ENCODE measurements at regions not wholly inside any gene's neighbourhood (a gene's known extent, or its start where the extent isn't known, plus 50 kb on each side); places are given as distances from the start of the nearest gene placed in this dataset.

DNA sequence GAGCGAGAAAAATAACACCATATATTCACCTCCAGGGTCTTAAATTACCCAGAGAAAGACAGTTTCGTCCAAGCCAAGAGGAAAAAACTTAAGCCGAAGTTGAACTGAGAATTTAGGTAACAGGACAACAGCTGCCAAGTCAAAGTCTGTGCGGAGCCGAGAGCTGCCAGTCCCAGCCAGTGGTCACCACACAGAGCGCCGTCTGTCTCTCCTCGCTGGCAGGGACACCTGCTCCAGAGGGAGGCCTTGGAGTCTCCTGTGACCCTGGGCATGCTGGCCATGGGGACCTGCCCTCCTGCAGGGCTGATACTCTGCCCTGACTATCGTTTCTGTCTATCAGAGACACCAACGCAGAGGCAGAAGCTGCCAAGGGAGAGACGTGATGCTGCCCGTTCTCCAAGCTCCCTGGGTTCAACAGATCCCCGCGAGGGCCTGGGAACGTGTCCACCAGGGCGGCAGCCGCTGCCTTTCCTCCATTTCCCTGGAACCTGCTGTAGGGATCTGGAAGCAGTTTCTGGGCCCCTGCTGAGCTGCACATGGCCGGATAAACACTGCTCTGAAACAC, 341.3 kb downstream of the SMOC2 start:
- Histone ChIP-seq H3K4me2 (ENCODE audit: low read depth, low read length) (no peak overlapping the region), H3K36me3 (replicated peaks; ENCODE audit: insufficient read depth, low read length) (no peaks in the 10 kb centered on the region), H3K4me1 (ENCODE audit: low read length) (no peaks in the 10 kb centered on the region), H2AFZ (ENCODE audit: low read length) (no peak overlapping the region), H3K9me3 (replicated peaks; ENCODE audit: insufficient read depth, low read length) (no peaks in the 10 kb centered on the region), H3K79me2 (ENCODE audit: low read length) (no peaks in the 10 kb centered on the region), H4K20me1 (ENCODE audit: insufficient read depth, low read length) (no peaks in the 10 kb centered on the region), H3K9ac (ENCODE audit: low read length) (no peak overlapping the region), H3K27me3 (replicated peaks; ENCODE audit: insufficient read depth, low read length) (no peaks in the 10 kb centered on the region), H3K27ac (ENCODE audit: low read length) (no peak overlapping the region), H3K4me3 (ENCODE audit: low read length) (no peak overlapping the region), H3F3A (ENCODE audit: insufficient read depth, low read length) (no peaks in the 10 kb centered on the region), H3K9me2 (replicated peaks; ENCODE audit: insufficient read depth, low read length) (no peaks in the 10 kb centered on the region)
- DNase-seq = no peak
- TF ChIP-seq EZH2 (optimal IDR thresholded peaks at IDR 0.05; ENCODE audit: low read depth, low read length) = no peak
- TF ChIP-seq, protein P1, sequence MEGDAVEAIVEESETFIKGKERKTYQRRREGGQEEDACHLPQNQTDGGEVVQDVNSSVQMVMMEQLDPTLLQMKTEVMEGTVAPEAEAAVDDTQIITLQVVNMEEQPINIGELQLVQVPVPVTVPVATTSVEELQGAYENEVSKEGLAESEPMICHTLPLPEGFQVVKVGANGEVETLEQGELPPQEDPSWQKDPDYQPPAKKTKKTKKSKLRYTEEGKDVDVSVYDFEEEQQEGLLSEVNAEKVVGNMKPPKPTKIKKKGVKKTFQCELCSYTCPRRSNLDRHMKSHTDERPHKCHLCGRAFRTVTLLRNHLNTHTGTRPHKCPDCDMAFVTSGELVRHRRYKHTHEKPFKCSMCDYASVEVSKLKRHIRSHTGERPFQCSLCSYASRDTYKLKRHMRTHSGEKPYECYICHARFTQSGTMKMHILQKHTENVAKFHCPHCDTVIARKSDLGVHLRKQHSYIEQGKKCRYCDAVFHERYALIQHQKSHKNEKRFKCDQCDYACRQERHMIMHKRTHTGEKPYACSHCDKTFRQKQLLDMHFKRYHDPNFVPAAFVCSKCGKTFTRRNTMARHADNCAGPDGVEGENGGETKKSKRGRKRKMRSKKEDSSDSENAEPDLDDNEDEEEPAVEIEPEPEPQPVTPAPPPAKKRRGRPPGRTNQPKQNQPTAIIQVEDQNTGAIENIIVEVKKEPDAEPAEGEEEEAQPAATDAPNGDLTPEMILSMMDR (IDR thresholded peaks at IDR 0.05; ENCODE audit: low read length) = no peak

DNA sequence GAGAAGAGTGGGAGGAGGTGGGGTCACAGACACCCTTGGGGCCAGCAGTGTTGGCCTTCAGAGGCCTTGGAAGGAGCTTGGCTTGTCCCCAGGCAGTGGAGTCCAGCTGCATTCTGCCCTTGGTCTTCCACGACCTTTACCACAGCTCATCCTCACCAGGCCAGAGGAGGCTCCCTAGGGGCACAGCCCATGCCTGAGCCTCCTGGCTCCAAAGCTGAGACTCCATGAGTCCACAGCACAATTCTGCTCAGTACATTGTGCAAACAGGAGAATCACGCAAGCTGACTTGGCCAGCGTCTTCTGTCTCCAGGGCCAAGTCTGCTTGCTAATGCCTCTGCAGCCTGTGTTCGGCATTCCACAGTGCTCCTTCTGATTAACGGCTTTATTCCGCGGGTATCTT, 337.2 kb downstream of the SMOC2 start:
- H3K9me2 ChIP-seq (replicated peaks; ENCODE audit: insufficient read depth, low read length) = no peaks in the 10 kb centered on the region
- H3K27ac ChIP-seq (ENCODE audit: low read length) = no peak overlapping the region
- no peaks in the 10 kb centered on the region for H3K27me3 ChIP-seq (replicated peaks; ENCODE audit: insufficient read depth, low read length)
- H3K4me3 ChIP-seq (ENCODE audit: low read length) = no peak overlapping the region
- DNase-seq = no peak
- H4K20me1 ChIP-seq (ENCODE audit: insufficient read depth, low read length) = no peaks in the 10 kb centered on the region
- no peaks in the 10 kb centered on the region for H3K79me2 ChIP-seq (ENCODE audit: low read length)
- no peaks in the 10 kb centered on the region for H3K36me3 ChIP-seq (replicated peaks; ENCODE audit: insufficient read depth, low read length)
- no peaks in the 10 kb centered on the region for H3K9me3 ChIP-seq (replicated peaks; ENCODE audit: insufficient read depth, low read length)
- no peak overlapping the region for H3K9ac ChIP-seq (ENCODE audit: low read length)
- H3K4me2 ChIP-seq (ENCODE audit: low read depth, low read length) = no peak overlapping the region
- no peaks in the 10 kb centered on the region for H3F3A ChIP-seq (ENCODE audit: insufficient read depth, low read length)
- no peaks in the 10 kb centered on the region for H3K4me1 ChIP-seq (ENCODE audit: low read length)
- no peak overlapping the region for H2AFZ ChIP-seq (ENCODE audit: low read length)
- TF ChIP-seq EZH2 (optimal IDR thresholded peaks at IDR 0.05; ENCODE audit: low read depth, low read length) (no peak), EZH2phosphoT487 (IDR thresholded peaks at IDR 0.05; ENCODE audit: low read length) (no peak)
- TF ChIP-seq, protein P1 (IDR thresholded peaks at IDR 0.05; ENCODE audit: low read length) = no peak

DNA sequence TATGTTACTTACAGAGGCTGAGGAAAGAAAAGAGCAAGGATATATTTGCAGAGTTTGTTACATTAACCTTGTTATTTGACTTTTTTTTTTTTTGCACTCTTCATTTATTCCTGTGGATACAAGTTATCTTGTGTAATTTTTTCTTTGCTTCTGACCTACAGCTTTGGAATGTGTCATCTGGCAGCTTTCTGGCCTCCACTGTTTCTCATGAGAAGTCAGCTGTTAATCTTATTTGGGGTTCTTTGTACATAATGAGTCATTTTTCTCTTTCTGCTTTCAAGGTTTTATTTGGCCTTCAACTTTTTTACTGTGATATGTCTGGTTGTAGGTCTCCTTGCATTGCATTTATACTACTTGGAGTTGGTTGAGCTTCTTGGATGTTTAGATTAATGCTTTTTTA, 333.4 kb downstream of the SMOC2 start:
- H3F3A ChIP-seq (ENCODE audit: insufficient read depth, low read length) = no peaks in the 10 kb centered on the region
- no peaks in the 10 kb centered on the region for H3K36me3 ChIP-seq (replicated peaks; ENCODE audit: insufficient read depth, low read length)
- H3K9ac ChIP-seq (ENCODE audit: low read length) = no peak overlapping the region
- H3K4me1 ChIP-seq (ENCODE audit: low read length) = no peaks in the 10 kb centered on the region
- TF ChIP-seq EZH2 (optimal IDR thresholded peaks at IDR 0.05; ENCODE audit: low read depth, low read length) = no peak
- no peaks in the 10 kb centered on the region for H3K9me2 ChIP-seq (replicated peaks; ENCODE audit: insufficient read depth, low read length)
- H3K9me3 ChIP-seq (replicated peaks; ENCODE audit: insufficient read depth, low read length) = no peaks in the 10 kb centered on the region
- H3K4me3 ChIP-seq (ENCODE audit: low read length) = no peak overlapping the region
- no peaks in the 10 kb centered on the region for H4K20me1 ChIP-seq (ENCODE audit: insufficient read depth, low read length)
- H3K27me3 ChIP-seq (replicated peaks; ENCODE audit: insufficient read depth, low read length) = no peaks in the 10 kb centered on the region
- H2AFZ ChIP-seq (ENCODE audit: low read length) = no peak overlapping the region
- H3K79me2 ChIP-seq (ENCODE audit: low read length) = no peaks in the 10 kb centered on the region
- no peak overlapping the region for H3K27ac ChIP-seq (ENCODE audit: low read length)
- no peak overlapping the region for H3K4me2 ChIP-seq (ENCODE audit: low read depth, low read length)
- DNase-seq = no peak

DNA sequence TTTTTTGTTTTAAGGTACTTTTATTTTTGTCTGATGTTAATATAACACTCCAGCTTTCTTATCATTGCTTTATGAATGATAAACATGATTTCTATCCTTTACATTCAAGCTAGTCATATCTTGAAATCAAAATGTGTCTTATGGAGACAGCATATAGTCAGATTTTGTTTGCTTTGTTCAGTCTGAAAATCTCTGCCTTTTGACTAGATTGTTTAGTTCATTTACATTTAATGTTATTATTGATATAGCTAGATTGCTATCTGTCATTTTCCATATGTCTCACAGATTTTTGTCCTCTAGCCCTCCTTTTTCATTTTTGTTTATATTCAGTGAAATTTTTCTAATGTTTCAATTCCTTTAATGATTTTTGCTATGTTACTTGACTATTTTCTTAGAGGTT, 332.8 kb downstream of the SMOC2 start:
- DNase-seq = no peak
- Histone ChIP-seq H3K9me3 (replicated peaks; ENCODE audit: insufficient read depth, low read length) (no peaks in the 10 kb centered on the region), H3K4me2 (ENCODE audit: low read depth, low read length) (no peak overlapping the region), H3K27ac (ENCODE audit: low read length) (no peak overlapping the region), H3K27me3 (replicated peaks; ENCODE audit: insufficient read depth, low read length) (no peaks in the 10 kb centered on the region), H3K36me3 (replicated peaks; ENCODE audit: insufficient read depth, low read length) (no peaks in the 10 kb centered on the region), H4K20me1 (ENCODE audit: insufficient read depth, low read length) (no peaks in the 10 kb centered on the region), H3F3A (ENCODE audit: insufficient read depth, low read length) (no peaks in the 10 kb centered on the region), H3K4me1 (ENCODE audit: low read length) (no peaks in the 10 kb centered on the region), H3K79me2 (ENCODE audit: low read length) (no peaks in the 10 kb centered on the region), H2AFZ (ENCODE audit: low read length) (no peak overlapping the region), H3K9ac (ENCODE audit: low read length) (no peak overlapping the region), H3K9me2 (replicated peaks; ENCODE audit: insufficient read depth, low read length) (no peaks in the 10 kb centered on the region), H3K4me3 (ENCODE audit: low read length) (no peak overlapping the region)
- TF ChIP-seq, protein P1 (IDR thresholded peaks at IDR 0.05; ENCODE audit: low read length) = no peak
- TF ChIP-seq EZH2phosphoT487 (IDR thresholded peaks at IDR 0.05; ENCODE audit: low read length) (no peak), EZH2 (optimal IDR thresholded peaks at IDR 0.05; ENCODE audit: low read depth, low read length) (no peak)
